HG03575 (cell line): ENCODE measurements at regions not wholly inside any gene's neighbourhood (a gene's known extent, or its start where the extent isn't known, plus 50 kb on each side); places are given as distances from the start of the nearest gene placed in this dataset.
"Not testable (repeated sequence)": the region's sequence is repeated elsewhere in the genome, so short reads cannot be mapped to it uniquely, and the experiment has no call there.

Source experiments
- ATAC-seq: cut with Tn5 transposase; IDR thresholded peaks from one replicate; pipeline ENCODE4 v1.9.1; 2021; ENCODE audit not compliant: unreplicated experiment, insufficient number of reproducible peaks, low FRiP score; ENCODE audit errors: extremely low read depth

DNA sequence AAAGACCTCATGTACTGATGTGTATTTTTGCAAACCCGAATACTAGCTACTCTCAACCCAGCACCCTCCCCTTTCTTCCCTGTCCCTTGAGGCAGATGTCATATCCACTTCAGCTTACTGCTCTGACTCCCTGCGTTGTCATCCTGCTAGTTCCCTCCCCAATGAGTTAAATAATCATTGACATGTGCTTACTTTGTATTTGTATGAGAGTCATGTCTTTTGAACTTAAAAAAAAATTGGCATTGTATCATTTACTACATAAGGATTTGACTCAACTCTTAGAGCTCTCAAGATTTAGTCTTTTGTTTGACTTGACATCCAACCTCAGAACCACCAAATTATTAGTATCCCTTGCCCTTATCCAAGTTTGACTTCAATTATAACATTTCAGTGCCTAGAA is 219.7 kb upstream of the TUT7 start:
- ATAC-seq: no peak

DNA sequence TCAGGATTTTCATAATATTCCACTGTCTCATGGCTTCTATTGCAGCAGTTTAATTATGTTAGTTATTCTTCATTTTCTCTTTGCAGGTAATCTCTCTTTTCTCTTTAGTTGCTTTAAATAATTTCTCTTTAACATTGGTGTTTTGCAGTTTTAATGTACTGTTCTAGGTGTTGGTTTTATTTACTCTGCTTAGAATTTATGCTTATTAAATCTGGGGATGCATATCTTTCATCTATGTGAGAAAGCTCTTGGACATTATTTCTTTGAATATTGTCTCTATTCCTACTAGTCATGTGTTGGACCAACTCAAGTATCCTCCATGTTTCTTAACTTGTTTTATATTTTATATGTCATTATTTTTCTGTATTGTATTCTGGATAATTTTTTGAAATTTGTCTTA is 218.7 kb upstream of the TUT7 start:
- no peak for ATAC-seq

DNA sequence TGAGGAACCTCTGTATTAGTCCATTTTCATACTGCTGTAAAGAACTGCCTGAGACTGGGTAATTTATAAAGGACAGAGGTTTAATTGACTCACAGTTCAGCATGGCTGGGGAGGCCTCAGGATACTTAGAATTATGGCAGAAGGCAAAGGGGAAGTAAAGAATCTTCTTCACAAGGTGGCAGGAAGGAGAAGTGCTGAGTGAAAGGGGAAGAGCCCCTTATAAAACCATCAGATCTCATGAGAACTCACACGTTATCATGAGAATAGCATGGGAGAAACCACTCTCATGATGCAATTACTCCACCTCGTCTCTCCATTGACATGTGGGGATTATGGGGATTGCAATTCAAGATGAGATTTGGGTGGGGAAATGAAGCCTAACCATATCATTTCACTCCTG is 211.4 kb upstream of the TUT7 start:
- not testable (repeated sequence) for ATAC-seq

DNA sequence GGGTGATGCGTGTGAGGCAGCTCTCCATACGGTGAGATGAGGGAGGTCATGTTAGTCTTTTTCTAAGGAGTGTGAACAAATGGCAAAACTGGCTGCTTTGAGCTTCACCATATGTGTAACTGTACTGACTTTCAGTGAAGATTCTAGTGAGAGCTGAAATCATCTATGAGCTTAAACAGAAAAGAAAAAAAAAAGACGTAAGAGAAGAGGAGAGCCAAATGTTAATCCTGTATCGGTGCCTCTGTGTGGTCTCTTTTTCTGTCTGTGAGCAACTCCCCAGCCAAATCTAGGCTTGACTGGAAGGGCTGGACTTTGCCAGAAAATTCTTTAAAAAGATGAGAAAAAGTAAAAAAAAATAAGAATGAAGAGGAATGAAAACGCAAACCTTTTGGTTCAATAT is 209.7 kb upstream of the TUT7 start:
- no peak for ATAC-seq

DNA sequence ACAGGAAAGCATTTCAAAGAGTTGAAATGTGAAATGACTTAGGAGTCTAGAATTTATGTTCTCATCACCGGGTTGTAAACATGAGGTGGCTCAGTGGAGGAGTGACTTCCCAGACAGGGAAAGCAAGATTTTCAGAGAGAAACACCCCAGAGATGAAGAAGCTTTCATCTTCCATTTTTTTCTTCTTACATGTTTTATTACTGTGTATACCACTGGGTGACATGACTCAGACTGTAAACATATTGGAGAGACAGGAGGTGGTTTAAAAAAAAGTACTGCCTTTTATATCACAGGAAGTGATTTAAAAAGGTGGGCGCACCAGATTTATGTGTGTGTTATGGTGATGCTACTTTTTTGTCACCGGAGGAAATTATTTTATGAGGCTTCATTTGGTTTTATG is 209.1 kb upstream of the TUT7 start:
- ATAC-seq: no peak

DNA sequence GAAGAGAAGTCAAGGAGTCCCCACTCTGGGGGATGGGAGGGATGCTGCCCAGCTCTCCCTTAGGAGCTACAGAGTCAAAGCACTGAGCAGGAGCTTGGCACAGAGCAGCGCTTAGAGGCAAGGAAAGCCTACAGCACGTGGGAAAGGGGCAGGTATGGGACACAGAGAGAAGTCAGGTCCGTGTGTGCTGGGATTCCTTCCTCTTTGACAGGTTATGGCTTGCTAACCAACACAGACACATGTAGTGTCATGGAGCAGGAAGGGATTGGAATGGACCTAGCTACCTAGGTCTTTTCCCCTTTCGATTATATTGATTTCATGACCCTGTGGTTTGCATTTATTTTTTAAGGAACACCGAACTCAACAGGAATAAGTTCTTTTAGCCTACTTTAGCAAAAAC is 208.5 kb upstream of the TUT7 start:
- ATAC-seq: no peak

DNA sequence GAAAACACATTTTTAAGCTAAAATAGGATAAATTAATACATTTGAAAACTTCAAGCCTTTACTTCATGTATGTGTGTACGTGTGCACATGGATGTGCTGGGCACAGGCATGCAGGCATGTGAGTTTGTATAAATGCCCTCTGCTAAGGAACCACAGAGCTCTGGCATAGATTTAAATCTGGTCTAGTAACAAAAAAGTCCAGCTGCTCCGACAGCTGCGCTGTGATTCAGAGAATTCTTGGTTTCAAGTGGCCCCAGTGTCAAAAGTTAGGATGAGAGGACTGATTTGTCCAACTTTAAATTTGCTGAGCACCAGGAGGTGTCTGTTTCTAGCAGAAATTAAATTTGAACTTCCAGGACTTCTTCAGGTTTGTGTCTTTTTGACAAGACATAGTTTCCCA is 203.7 kb upstream of the TUT7 start:
- no peak for ATAC-seq

DNA sequence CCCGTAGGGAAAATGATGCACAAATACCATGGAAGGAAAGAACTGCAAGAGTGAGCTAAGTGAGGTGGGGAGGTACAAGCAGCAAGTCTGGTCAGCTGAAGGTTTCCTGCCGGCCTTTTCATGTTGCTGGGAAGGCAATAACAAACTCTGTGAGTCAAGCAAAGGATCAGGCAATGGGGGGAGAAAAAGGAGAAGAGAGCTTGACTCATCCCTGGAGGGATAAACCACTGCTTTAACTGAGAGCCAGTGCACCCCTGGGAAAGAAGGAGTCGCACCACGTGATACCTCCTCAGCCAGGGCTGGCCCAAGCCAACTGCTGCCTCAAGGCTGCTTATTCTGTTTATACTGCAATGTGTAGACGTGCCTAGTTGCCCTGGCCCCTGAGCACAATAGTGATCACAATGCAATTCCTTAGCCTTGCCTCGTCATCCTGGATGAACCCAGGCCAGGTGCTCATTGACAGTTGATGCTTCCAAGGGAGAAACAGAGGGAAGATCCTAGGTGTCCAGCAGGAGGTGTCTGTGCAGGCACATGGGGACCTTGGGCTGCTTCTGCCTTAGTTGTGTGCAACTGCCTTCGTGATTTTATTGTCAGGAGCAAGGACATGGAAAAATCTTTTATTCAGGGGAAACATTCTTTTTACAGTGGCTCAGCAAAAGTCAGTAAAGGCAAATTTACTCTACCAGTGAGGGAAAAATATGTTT is 203.0 kb upstream of the TUT7 start:
- ATAC-seq: no peak

DNA sequence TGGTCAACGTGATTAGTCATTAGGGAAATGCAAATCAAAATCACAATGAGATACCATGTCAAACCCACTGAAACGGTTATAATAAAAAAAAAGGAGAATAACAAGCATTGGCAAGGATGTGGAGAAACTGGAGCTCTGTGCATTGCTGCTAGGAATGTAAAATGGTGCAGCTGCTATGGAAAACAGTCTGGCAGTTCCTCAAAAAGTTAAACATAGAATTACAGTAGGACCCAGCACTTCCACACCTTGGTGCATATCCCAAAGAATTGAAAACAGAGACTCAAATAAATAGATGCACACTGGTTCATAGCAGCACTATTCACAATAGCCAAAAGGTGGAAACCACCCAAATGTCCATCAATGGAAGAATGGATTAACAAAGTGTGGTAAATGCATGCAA is 201.5 kb upstream of the TUT7 start:
- ATAC-seq: no peak

DNA sequence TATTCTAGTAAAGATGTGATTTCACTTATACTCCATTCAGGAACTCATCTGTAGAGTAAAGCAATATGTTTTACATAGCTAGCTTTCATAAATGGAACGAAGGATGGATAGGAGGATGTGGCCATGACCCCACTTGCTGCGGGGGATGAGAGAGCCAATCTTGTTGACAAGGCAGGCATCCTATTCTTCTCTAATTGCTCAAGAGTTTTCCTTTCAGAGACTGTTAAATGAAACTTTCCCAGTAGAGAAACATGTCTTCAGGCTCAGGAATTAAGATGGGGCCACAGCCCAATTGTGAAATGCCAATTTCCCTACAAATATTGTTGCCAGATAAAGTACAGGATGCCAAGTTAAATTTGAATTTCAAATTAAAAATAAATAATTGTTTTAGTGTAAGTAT is 196.2 kb upstream of the TUT7 start:
- ATAC-seq: no peak

DNA sequence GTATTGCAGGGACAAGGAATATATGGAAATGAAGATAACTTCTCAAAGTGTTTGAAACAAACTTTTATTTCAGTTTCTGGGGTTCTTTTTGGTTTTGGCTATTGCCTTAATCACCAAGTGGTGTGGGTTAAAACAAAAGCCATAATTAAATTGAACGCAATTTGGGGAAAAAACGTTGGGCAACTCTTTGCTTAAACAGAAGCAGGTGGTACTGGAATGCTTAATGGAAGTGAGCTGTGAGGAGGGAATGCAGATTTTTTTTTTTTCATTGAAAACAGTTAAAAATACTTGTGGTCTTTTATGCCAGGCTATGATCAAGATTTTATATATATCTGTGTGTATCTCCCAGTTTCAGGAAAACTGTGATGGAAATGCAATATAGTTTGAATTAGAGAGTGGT is 195.7 kb upstream of the TUT7 start:
- no peak for ATAC-seq

DNA sequence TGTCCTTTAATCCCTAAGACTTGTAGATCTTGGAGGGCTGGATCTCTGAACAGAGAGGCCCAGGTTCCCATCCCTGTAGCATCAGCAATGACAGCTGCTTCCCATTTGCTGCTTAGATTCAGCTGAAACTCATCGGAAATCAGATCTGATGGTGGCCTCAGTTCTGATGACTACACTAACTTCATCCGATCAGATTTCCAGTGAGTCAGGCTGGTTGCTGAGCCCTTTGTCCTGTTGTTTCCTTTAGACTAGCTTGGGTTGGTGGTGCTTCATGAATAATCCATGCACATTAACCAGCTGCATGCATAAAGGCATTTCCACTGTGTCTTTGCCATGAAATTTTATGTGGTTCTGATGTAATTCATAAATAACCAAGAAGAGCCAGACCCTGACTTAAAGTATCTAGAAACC is 195.2 kb upstream of the TUT7 start:
- ATAC-seq: no peak

DNA sequence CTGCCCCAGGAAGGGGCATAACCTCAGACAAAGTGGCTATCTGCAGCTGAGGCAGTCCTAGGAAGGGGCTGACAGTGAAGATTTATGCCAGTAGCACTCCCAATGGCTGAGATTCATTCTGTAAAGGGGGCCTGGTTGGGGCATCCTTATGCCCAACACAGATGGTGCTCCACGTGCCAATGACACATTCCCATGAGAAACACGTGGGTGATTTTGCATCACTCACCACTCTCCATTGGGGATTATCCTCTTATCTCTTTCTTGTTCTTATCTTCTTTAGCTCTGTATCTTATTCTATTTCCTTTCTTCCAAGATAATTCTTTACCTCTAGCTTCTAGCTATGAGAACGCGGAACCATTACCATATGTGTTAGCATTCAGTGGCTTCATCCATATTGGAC is 194.0 kb upstream of the TUT7 start:
- no peak for ATAC-seq

DNA sequence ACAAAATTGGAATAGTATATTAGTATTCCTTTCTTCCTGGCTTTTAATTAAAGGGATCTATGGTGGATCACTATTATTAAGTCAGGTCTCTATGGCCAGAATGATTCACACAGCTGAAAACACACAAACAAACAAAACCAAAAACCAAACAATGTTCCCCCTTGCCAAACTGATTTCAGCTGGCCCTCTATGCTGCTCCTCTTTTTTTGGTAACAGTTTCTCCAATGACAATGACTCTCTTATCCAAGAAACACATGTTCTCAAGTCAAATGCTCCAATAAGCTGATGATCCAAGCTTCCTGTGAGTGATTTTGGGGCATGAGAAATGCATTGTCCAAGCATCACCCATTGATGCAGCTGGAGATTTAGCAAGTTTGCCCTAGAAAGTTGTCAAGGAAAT is 193.4 kb upstream of the TUT7 start:
- no peak for ATAC-seq

DNA sequence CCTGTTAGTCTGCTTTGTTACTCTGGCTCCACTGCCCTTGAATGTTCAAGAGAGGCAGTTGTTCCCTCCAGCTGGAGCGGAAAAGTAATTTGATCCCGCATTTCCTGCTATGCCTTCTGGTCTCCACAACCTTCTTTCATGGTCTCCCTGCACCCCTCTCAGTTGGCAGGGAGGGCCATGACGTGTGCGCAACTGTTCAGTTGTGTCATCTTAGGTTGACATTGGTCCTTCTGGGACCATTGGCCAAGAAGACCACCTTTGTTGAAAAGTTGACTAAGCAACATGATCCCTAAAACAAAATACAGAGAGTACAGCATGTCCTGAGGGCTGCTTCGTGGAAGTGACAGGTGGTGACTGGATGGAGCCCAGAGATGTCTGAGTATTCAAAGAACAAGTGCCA is 192.5 kb upstream of the TUT7 start:
- ATAC-seq: no peak

DNA sequence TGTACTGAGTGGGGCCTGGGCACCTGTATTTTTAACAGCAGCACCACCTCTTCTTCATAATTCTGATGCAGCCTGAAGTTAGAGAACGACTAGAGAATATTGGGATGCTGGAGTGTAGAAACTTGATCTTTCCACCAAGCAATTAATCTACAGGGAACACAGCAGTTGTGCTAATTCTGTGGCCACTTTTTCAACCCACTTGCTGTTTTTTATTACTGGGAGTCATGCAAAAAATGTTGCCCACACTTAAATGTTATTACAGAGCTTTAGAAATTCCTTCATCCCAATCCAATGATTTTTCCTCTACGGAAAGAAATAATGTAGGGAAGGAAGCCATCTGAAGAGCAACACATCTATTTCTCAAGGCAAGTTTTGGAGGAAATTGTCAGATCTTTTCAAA is 190.9 kb upstream of the TUT7 start:
- ATAC-seq: no peak

DNA sequence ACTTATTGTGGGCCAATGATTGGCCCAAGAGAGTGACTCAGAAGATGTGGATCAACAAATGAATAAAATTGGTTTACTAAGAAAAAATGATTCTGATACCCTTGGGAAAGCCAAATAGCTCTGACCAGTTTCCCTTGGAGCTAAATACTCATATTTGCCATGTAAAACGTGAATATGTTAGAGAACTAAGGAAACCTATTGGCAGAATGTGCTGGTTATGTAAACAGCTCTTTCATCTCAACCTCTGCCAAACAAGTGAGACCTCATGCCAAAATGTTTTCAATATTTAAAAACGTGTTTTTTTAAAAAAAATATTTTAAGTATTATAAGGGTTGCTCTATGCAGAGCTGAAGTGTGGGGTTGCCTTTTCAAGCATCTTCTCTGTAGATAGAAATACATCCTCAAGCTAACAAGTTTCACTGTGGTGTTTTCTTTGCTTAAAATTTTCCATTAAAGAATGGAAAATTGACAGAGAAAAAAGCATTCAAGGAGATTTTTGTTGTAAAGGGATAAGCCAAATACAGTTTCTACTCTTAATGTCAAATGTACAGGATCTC is 186.9 kb upstream of the TUT7 start:
- ATAC-seq: no peak

DNA sequence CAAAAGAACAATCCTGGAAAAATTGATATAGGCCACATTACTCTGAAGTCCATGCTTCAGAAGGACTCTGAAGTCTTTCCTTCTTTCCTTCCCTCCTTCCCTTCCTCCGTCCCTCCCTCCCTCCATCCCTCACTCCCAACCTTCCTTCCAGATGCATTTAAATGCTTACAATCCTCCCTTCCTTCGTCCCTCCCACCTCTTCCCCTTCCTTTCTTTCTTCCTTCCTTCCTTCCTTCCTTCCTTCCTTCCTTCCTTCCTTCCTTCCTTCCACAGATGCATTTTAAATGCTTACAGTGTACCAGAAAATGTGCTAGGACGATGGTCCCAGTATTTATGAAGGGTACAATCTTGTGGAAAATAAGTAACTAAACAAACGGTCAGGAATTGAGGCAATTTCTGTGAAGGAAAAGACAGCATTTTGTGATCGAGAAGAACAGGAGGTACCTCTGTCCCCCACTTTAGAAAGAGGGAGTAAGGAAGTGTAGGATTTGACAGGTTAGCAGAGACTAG is 181.3 kb upstream of the TUT7 start:
- ATAC-seq: no peak

DNA sequence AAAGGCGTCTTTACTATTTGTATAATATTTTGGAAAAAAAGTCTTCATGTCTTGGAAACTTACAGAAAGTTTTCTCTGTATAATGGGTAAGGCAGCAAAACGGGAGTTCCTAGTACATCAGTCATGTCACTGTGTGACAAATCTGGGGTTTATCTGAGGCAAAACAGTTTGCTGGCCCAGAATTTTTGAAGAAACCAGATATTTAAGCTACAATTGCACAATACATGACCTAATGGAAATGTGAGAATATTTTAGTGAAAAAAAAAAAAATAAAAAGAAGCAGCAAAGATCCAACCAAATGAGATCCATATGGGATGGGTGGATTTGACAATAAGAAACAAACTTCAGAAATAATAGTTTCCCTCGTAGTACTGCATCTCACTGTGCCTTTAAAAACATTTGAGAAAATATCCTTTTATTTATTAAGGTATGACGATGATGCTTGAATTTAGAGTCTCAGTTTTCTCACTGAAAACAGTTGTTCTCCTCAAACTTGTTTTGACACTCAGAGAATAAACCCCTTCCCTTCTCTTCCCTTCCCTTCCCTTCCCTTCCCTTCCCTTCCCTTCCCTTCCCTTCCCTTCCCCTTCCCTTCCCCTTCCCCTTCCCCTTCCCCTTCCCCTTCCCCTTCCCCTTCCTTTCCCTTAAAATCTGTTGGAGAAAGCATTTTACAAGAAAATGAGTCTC is 180.5 kb upstream of the TUT7 start:
- ATAC-seq: no peak

DNA sequence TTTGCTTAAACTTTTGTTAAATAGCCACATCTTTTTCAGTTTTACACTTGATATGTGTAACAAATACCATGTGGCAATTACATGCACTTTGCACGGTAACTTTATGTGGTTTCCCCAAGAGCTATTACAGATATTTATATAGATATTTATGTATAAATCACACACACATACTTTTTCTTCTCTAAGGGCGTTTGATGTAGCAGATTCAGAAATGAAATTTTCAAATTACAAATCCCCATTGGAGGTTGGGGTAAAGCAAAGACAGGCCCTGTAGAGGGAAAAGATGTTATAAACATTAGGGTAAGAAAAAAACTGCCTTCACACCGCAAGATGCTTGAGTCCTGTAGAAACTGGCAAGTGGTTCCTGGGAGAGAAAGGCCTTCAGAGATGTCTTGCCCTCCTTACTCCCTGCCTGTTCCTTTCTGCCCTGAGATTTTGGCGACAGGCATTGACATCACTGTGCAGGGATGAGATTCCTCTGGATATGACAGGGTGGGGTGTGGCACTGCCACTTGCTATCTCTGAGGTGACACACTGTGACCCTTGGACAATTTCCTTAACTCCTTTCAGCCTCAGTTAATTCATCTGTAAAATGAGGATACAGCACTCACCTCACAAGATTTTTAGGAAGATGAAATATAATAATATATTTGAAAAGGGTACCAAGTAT is 177.9 kb upstream of the TUT7 start:
- ATAC-seq: no peak
